ENCODE measurements at regions not wholly inside any gene's neighbourhood (a gene's known extent, or its start where the extent isn't known, plus 50 kb on each side); places are given as distances from the start of the nearest gene placed in this dataset.

- intact Hi-C loops (cut with DNase I), result loop anchor here (5.0 kb wide), 1 partner anchor 1546 kb away; the partner anchor contains the start of gene CITED2
- no peak for DNase-seq (ENCODE audit: missing footprints)
- no peak for ATAC-seq
Observed at GRCh38 chr6:140917911-140918310, 1214.8 kb upstream of the GJE1 start.

DNA sequence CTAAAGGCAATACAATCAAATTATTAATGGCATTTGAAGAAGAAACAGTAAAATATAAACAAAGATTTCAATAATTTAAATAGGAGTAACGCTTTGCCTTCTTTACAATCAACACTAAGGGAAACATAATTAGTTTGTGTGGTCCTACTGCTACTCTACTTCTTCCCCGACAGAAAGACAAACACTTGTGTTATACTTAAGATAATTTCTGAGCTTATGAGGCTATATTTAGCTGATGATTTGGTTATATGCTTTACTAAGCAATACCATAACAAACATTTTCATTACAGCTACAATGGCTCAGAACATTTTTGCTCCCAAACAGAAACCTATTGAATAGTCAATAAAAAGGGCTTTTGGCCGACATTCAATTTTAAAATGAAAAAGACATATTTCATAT is 1217.2 kb upstream of the GJE1 start:
- no peak for ATAC-seq
- no peak for DNase-seq (ENCODE audit: missing footprints)
- intact Hi-C loops (cut with DNase I), result loop anchor here (5.0 kb wide), 1 partner anchor 1543 kb away; the partner anchor contains the start of gene CITED2

DNA sequence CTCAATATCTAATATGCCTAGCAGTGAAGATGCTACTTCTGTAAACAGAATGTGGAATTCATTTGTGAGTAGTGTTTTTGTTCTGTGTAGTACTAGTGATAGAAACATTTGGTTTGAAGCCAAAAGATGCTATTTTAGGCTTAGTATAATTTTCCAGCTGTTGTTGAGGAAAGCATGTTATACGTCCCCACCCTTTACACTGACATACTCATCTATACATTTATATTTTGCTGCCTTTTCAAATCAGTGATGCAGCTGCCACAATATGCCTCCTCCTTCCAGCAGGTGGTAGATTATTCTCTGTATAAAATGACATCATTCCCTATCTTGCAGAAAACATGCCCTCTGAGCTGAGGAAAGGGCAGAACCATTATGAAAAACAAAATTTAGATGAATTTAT is 1217.6 kb upstream of the GJE1 start:
- DNase-seq (ENCODE audit: missing footprints), result no peak
- intact Hi-C loops (cut with DNase I), result loop anchor here (5.0 kb wide), 1 partner anchor 1543 kb away; the partner anchor contains the start of gene CITED2

DNA sequence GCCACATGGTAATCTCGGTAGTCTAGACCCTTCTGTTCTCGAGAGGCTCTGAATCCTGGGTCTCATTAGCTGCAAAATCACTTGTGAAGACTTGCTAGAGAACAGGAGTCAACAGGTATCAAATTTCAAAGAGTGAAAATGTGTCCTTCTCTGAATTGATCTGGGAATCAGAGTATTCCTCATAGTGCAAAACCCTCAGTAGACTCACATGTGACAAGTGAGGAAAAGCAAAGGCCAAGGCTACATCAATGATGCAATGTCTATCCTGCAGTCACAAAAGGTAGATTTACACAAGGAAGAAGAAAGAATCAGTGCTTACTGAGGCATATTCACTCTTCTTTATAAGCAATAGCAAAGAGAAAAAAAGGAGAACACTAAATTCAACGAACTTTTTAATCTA is 1220.0 kb upstream of the GJE1 start:
- DNase-seq (ENCODE audit: missing footprints) (no peak), ATAC-seq (no peak)
- intact Hi-C loops (cut with DNase I), result no loop called here

More for the DNA sequence above, 1217.6 kb upstream of the GJE1 start:
- ATAC-seq, result no peak

- ATAC-seq (no peak), DNase-seq (ENCODE audit: missing footprints) (no peak)
- intact Hi-C loops (cut with DNase I), result no loop called here
Observed at GRCh38 chr6:140909625-140910024, 1223.1 kb upstream of the GJE1 start.

DNA sequence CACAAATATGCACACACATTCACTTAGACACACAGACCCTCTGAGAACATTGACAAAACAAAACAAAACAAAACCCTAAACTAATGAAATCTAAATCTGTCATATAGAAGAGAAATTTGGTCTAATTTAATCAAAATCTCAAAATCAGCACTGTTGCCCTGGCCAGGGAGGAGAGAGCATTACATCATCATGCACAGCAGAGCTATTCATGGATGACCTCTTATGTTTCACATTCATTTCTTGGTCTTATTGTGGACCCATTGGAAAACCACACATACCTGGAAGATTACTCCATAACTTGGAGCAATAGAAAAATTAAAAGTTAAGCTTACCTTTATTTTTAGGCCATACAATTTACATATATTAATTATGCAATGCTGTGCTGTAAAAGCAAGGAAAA is 1223.6 kb upstream of the GJE1 start:
- DNase-seq (ENCODE audit: missing footprints) (no peak), ATAC-seq (no peak)
- intact Hi-C loops (cut with DNase I), result no loop called here

- DNase-seq (ENCODE audit: missing footprints), result no peak
- no peak for ATAC-seq
- intact Hi-C loops (cut with DNase I), result no loop called here
Observed at GRCh38 chr6:140908505-140908904, 1224.2 kb upstream of the GJE1 start.

DNA sequence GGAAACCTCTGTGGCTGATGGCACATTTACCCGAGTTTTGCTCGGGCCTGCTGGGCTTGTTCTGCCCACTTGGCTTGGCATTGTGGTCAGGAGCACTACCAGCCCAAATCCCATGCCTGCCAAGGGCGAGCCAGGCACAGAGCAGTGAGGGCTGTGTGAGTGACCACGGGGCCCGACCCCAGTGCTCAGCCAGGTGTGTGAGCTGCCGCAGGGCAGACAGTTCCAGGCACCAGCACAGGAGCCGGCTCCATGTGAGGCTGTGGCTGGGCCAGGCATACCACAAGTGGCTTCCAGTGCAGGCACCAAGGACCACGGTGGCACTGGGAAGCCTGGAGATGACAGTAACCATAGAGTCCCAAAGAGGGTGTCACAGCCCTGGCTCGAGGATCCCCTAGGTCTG is 1225.5 kb upstream of the GJE1 start:
- no peak for ATAC-seq
- intact Hi-C loops (cut with DNase I), result no loop called here
- peak; percentile 63 for DNase-seq (ENCODE audit: missing footprints)

DNA sequence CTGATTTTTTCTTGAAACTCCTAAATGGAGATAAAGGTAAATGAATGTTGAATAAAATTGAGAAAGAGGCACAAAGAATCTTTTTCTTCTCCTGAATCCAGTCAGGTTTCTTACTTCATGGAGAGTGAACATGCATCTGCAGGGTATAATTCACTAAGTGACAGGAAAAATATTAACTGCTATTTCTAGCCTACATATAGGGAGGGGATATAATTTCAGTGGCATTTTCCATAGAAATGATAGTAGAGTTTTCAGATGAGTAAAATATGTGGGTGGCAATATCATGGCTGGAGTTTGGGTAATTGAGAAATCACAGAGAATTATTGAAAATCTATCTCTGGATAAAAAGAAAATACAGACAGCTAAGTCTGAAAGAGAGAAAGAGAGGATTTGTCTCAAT is 1227.0 kb upstream of the GJE1 start:
- intact Hi-C loops (cut with DNase I), result no loop called here
- DNase-seq (ENCODE audit: missing footprints), result no peak
- ATAC-seq, result no peak

DNA sequence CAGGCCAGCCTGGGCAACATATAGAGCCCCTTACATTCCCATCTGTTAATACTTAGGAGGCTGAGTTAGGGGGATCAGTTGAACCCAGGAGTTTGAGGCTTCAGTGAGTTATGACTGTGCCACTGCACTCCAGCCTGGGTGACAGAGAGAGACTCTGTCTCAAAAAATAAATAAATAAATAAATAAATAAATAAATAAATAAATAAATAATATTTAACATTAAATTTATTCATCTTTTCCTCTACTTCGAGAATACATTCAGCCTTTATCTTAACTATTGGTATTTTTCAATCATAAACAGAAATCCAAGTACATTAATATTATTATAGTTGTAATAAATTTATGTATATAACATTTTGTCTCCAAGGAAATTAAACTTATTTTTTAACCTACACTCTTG is 1227.7 kb upstream of the GJE1 start:
- intact Hi-C loops (cut with DNase I), result no loop called here
- DNase-seq (ENCODE audit: missing footprints) (no peak), ATAC-seq (no peak)

GRCh38 chr6:140897804-140898573 is 1234.7 kb upstream of the GJE1 start:
- DNase-seq (ENCODE audit: missing footprints) (no peak), ATAC-seq (no peak)
- intact Hi-C loops (cut with DNase I), result no loop called here

- no peak for ATAC-seq
- no peak for DNase-seq (ENCODE audit: missing footprints)
- intact Hi-C loops (cut with DNase I), result no loop called here
Observed at GRCh38 chr6:140897349-140897748, 1235.4 kb upstream of the GJE1 start.

GRCh38 chr6:140893432-140893831 is 1239.3 kb upstream of the GJE1 start:
- intact Hi-C loops (cut with DNase I), result no loop called here
- DNase-seq (ENCODE audit: missing footprints) (no peak), ATAC-seq (no peak)

- intact Hi-C loops (cut with DNase I), result no loop called here
- ATAC-seq (no peak), DNase-seq (ENCODE audit: missing footprints) (no peak)
Observed at GRCh38 chr6:140879946-140880345, 1252.8 kb upstream of the GJE1 start.

DNA sequence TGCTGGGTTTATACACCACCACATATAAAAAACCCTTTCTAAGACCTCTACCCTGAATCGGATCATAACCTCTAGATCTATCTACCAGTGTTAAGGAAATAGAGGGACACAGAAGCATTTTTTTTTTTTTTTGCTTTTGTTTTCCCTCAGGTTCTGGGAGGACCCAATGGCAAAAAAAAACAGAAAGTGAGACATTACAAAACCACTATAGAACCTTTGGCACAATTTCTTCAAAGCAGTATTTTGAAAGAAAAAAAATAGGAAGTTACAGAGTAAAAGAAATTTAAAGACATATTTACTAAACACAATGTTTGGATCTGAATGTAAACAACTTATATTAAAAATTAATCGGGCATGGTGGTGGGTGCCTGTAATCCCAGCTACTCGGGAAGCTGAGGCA is 1258.7 kb upstream of the GJE1 start:
- intact Hi-C loops (cut with DNase I), result no loop called here
- ATAC-seq (no peak), DNase-seq (ENCODE audit: missing footprints) (no peak)

GRCh38 chr6:140872885-140873284 is 1259.8 kb upstream of the GJE1 start:
- ATAC-seq (no peak), DNase-seq (ENCODE audit: missing footprints) (no peak)
- intact Hi-C loops (cut with DNase I), result no loop called here

DNA sequence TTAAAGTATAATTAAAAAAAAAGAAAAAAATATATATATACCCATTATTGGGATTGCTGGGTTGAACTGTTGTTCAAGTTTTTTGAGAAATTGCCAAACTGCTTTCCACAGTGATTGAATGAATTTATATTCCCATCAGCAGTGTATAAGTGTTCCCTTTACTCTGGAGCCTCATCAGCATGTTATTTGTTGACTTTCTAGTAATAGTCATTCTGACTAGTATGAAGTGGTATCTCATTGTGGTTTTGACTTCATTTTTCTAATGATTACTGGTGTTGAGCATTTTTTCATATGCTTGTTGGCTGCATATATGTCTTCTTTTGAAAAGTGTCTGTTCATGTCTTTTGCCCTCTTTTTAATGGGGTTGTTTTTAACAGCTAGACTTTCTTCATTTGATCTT is 1260.8 kb upstream of the GJE1 start:
- intact Hi-C loops (cut with DNase I), result no loop called here
- ATAC-seq (no peak), DNase-seq (ENCODE audit: missing footprints) (no peak)

GRCh38 chr6:140867336-140867735 is 1265.4 kb upstream of the GJE1 start:
- no peak for ATAC-seq
- intact Hi-C loops (cut with DNase I), result no loop called here
- no peak for DNase-seq (ENCODE audit: missing footprints)

- DNase-seq (ENCODE audit: missing footprints) (no peak), ATAC-seq (no peak)
- intact Hi-C loops (cut with DNase I), result no loop called here
Observed at GRCh38 chr6:140858381-140858971, 1274.2 kb upstream of the GJE1 start.

DNA sequence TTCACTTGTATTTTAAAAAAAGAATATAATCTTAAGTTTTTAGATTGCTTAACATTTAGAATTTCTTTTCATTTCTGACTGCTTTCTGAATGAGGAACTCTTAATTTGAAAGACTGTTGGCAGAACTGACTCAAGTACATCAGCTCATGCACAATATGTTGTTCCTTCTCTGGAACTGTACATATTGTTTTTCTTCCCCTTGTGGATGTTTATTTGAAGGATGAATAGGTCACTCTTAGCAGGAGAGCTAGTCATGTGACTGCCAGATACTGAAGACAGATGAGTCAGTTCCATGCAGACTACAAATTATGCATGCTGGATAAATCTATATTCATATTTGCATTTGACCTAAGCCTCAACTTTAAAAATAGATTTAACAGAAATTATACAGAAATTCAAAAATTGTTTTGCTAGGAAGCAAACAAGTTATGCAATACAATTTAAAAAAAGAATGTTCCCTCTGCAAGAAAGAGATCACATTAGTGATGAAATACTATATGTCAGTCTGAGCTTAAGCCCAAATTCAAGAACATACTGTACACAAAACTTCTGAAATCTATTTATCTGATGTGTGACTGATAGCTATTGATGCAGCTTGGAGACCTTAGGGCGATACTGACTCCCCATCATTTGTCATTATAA is 1274.9 kb upstream of the GJE1 start:
- intact Hi-C loops (cut with DNase I), result no loop called here
- peak; percentile 86 for ATAC-seq
- DNase-seq (ENCODE audit: missing footprints), result no peak
